Adrenal gland (tissue), 9 donors: ENCODE measurements at regions not wholly inside any gene's neighbourhood (a gene's known extent, or its start where the extent isn't known, plus 50 kb on each side); places are given as distances from the start of the nearest gene placed in this dataset.

Experiments used
- DNase-seq, 7 donors: peaks; one replicate each; pipeline ENCODE4 v3.0.0-alpha.2; 2019 to 2020
- H3K27ac ChIP-seq, 5 donors: fragments of 200-600 bp; sonication (generic) in 4 of 5; 1 replicate in 3 of 5; 2 replicates in 2 of 5; pipeline versions ENCODE4 v1.5.1 to v1.8.0; 2016 to 2020; ENCODE audit warnings: mild to moderate bottlenecking in 1 of 5
- H3K27me3 ChIP-seq: fragments of 200-600 bp; 2 replicates; pipeline ENCODE4 v1.8.0; 2021
- H3K36me3 ChIP-seq, 2 donors: fragments of 200-600 bp; replicated peaks in 1 of 2; 1 replicate in 1 of 2; 2 replicates in 1 of 2; pipeline versions ENCODE4 v1.5.1 to v1.8.0; 2018 to 2022
- H3K4me1 ChIP-seq, 2 donors: fragments of 200-600 bp; replicated peaks in 1 of 2; 1 replicate in 1 of 2; 2 replicates in 1 of 2; pipeline versions ENCODE4 v1.5.1 to v1.8.0; 2018 to 2021
- H3K4me3 ChIP-seq, 4 donors: fragments of 200-600 bp; sonication (generic) in 3 of 4; one replicate each; pipeline ENCODE4 v1.5.1; 2016 to 2018
- H3K9me3 ChIP-seq, 3 donors: fragments of 200-600 bp; sonication (generic) in 1 of 3; replicated peaks in 1 of 3; 1 replicate in 2 of 3; 2 replicates in 1 of 3; pipeline versions ENCODE4 v1.5.1 to v1.8.0; 2016 to 2021
- CTCF ChIP-seq, 6 experiments: fragments of 450-650 bp in 4 of 6; fragments of 200-600 bp in 2 of 6; sonication (generic) in 1 of 6; IDR thresholded peaks; 1 replicate in 5 of 6; 2 replicates in 1 of 6; pipeline versions ENCODE4 v1.5.1 to v1.8.0; 2016 to 2021; ENCODE audit warnings: antibody characterized with exemption in 6 of 6, mild to moderate bottlenecking in 2 of 6, moderate library complexity in 1 of 6
- POLR2A ChIP-seq, 2 donors: fragments of 450-650 bp; IDR thresholded peaks; one replicate each; pipeline ENCODE4 v1.6.1; 2017; ENCODE audit warnings: antibody characterized with exemption in 2 of 2, mild to moderate bottlenecking in 2 of 2, moderate library complexity in 1 of 2
- WGBS, 4 donors: extraction: QIAGEN DNeasy Blood & Tissue Kit in 2 of 4; methylation state at CpG; one replicate each; pipeline versions ENCODE4 v1.1.5 to v1.1.7; 2013 to 2017; 5-methylcytosine and 5-hydroxymethylcytosine counted together
- intact Hi-C, 2 donors: fragments of 100-400 bp; cut with DNase I; formaldehyde crosslinking; loops; one replicate each; pipeline versions ENCODE4 v1.14.1 to v1.15.0; 2022 to 2023
- donor health status: healthy with polysubstance abuse.
- donor health status: Bipolar disorder and iron deficiency.
- donor health status: DM: yes; HTN: yes; CAD: no.
- donor health status: DM: no; HTN: no; CAD: no.
- donor health status: DM: no; HTN: no; CAD: no.

GRCh38 chrY:12525206-12525605 lies 175.8 kb upstream of the USP9Y start:
- Histone ChIP-seq H3K9me3 (no peaks in the 10 kb centered on the region), H3K36me3 (no peaks in the 10 kb centered on the region), H3K4me1 (no peaks in the 10 kb centered on the region), H3K4me3 (no peak overlapping the region), H3K27ac (no peak overlapping the region), H3K27me3 (no peaks in the 10 kb centered on the region)
- intact Hi-C loops: no loop called here
- 51 to 71% methylated on average over 3 of the region's 3 CpGs; no CpG with 5 or more reads in 2 of the 4 donors for WGBS, 4 donors
- DNase-seq: no peak
- TF ChIP-seq CTCF (IDR thresholded peaks at IDR 0.05) (no peak), POLR2A (IDR thresholded peaks at IDR 0.05) (no peak)

GRCh38 chrY:12526362-12527063 lies 174.5 kb upstream of the USP9Y start:
- TF ChIP-seq CTCF (IDR thresholded peaks at IDR 0.05): no peak
- TF ChIP-seq POLR2A (IDR thresholded peaks at IDR 0.05): no peak
- Histone ChIP-seq H3K36me3 (no peaks in the 10 kb centered on the region), H3K27me3 (no peaks in the 10 kb centered on the region), H3K4me1 (no peaks in the 10 kb centered on the region), H3K9me3 (no peaks in the 10 kb centered on the region), H3K27ac (no peak overlapping the region), H3K4me3 (no peak overlapping the region)
- DNase-seq: no peak
- WGBS, 4 donors: 37 to 46% methylated on average over 4 of the region's 4 CpGs; no CpG with 5 or more reads in 2 of the 4 donors
- intact Hi-C loops: no loop called here

GRCh38 chrY:12537226-12537854 lies 163.7 kb upstream of the USP9Y start:
- intact Hi-C loops: no loop called here
- Histone ChIP-seq H3K36me3 (no peaks in the 10 kb centered on the region), H3K4me3 (no peak overlapping the region), H3K9me3 (no peaks in the 10 kb centered on the region), H3K27ac (no peak overlapping the region), H3K27me3 (no peaks in the 10 kb centered on the region), H3K4me1 (no peaks in the 10 kb centered on the region)
- 3 to 12% methylated on average over 9 to 46 of the region's 46 CpGs; no CpG with 5 or more reads in 2 of the 4 donors for WGBS, 4 donors
- TF ChIP-seq POLR2A (IDR thresholded peaks at IDR 0.05) (no peak), CTCF (IDR thresholded peaks at IDR 0.05) (no peak)
- no peak for DNase-seq

DNA sequence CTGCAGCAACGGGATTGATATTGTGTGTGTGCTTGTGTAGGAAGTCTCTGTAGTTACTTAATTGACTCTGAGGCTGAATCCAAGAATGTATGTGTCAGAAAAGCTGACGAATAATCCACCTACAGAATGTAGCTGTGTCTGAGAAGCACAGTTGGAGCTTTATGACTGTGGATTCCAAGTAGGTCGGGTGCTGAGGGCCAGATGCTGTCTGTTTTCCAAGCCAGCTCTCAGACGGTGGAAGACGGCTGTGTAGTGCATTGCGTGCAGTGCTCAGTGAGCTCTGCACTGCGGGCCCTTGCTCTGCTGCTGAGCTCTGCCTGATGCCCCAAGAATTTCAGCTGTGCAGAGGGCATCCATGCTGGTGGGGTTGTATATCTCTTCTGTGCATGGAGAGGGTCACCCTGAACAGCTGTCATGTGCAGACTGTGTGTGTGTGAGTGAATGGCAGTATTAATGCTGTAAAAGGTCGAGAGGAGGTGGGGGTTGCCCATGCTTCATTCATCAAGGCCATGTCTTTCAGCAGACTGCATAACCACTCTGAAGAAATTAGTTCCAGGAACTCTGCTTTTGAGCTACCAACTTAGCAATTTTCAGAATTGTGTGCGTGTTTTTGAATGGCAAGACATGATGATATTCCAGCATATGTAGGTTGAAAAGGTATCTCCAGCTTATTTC lies 154.1 kb upstream of the USP9Y start:
- intact Hi-C loops: no loop called here

More for the DNA sequence above, 154.1 kb upstream of the USP9Y start:
- Histone ChIP-seq H3K27ac (no peak overlapping the region), H3K4me3 (no peak overlapping the region), H3K4me1 (no peaks in the 10 kb centered on the region), H3K36me3 (no peaks in the 10 kb centered on the region), H3K9me3 (no peaks in the 10 kb centered on the region), H3K27me3 (no peaks in the 10 kb centered on the region)
- no peak for DNase-seq
- WGBS, 4 donors: 33 to 36% methylated on average over 2 to 9 of the region's 9 CpGs; no CpG with 5 or more reads in 2 of the 4 donors
- TF ChIP-seq CTCF (IDR thresholded peaks at IDR 0.05) (no peak), POLR2A (IDR thresholded peaks at IDR 0.05) (no peak)
